ENCODE measurements at regions not wholly inside any gene's neighbourhood (a gene's known extent, or its start where the extent isn't known, plus 50 kb on each side); places are given as distances from the start of the nearest gene placed in this dataset.
"Not testable (repeated sequence)": the region's sequence is repeated elsewhere in the genome, so short reads cannot be mapped to it uniquely, and the experiment has no call there.

DNA sequence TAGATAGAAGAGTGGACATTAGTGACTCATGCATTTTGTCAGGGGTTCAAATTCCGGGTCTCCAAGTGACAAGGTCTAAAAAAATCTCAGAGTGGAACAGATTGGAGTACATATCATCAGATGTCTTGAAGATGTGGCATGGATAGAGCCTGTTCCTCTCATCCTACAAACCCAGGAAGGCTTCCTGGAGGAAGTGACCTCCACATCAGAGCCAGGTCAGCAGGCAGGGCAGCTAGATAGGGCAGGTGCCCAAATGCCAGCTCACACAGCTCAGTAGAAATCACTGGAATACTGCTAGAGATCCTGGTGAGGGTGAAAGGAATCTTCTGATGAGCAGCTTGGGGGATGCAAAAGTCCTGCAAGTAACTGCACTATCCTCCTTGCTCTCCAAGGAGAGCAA lies 196.6 kb upstream of the SDK2 start:
- H3K27ac ChIP-seq (ENCODE audit: low read depth, low read length), result no peak overlapping the region

DNA sequence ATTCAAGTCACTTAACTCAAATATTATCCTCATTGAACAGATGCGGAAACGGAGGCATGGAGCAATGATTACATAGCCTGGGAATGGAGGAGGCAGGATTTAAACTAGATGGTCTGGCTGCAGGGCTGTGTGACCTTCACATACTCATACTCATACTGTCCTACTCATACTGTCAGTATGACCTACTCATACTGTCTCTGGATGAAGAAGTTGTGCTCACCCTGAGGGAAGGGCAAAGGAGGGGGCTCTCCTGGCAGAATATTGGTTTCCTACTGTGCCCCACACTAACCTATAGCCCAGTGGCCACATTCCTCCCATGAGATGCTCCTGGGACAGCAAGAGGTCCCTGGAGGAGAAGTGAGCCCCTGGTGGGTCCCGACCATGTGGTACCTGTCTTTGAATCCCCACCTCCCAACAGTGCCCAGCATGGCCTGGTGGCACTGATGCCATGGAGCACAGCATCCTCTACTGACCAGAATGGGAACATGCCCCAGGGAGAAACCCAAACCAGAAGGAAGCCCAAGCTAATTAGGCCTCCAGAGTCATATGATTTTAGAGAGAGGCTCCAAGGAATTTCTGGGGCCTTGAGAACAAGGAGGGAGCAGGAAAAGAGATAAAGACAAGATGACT lies 197.3 kb upstream of the SDK2 start:
- H3K27me3 ChIP-seq (ENCODE audit: control insufficient read depth in 5 of 5, insufficient read depth in 4 of 5, low read length in 5 of 5), result peaks cover 0 to 18% (median 15%) of the 10 kb centered on the region in 5 donors
- no peak overlapping the region for H3K27ac ChIP-seq (ENCODE audit: low read depth, low read length)
- H3K9me3 ChIP-seq (ENCODE audit: control insufficient read depth in 5 of 5, low read length in 5 of 5), result no peaks in the 10 kb centered on the region

More for the DNA sequence above, 196.6 kb upstream of the SDK2 start:
- Histone ChIP-seq H3K9ac (ENCODE audit: low read length in 5 of 5) (no peak overlapping the region), H3K4me3 (ENCODE audit: low read depth in 1 of 5, low read length in 5 of 5) (no peak overlapping the region), H3K4me1 (ENCODE audit: control insufficient read depth in 5 of 5, insufficient read depth in 5 of 5, low read length in 5 of 5) (no peaks in the 10 kb centered on the region), H3K27me3 (ENCODE audit: control insufficient read depth in 5 of 5, insufficient read depth in 4 of 5, low read length in 5 of 5) (peaks cover 6 to 23% (median 21%) of the 10 kb centered on the region in 5 donors), H3K9me3 (ENCODE audit: control insufficient read depth in 5 of 5, low read length in 5 of 5) (no peaks in the 10 kb centered on the region), H3K36me3 (ENCODE audit: control insufficient read depth in 5 of 5, insufficient read depth in 5 of 5, low read length in 5 of 5) (no peaks in the 10 kb centered on the region)

DNA sequence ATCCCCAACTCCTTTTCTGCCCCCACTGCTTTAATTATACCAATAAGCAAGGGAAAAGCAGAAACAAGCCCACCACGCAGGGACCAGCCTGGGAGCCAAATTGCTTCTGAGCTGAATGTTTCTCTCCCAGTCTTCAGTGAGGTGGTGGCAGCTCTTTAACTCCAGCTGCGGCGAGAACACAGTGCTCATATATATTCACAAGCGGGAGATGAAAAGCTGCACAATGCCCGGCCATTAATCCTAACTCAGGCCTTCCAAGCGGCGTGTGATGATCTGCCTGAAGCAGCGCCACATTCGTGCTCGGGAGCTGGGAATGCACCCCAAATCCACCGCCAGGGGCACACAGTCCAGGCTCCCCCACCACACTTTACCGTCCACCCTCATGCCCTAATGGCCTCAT lies 203.7 kb upstream of the SDK2 start:
- Histone ChIP-seq H3K4me3 (ENCODE audit: low read depth in 1 of 5, low read length in 5 of 5) (no peak overlapping the region), H3K4me1 (ENCODE audit: control insufficient read depth in 5 of 5, insufficient read depth in 5 of 5, low read length in 5 of 5) (no peaks in the 10 kb centered on the region), H3K27me3 (ENCODE audit: control insufficient read depth in 5 of 5, insufficient read depth in 4 of 5, low read length in 5 of 5) (peaks cover 0 to 13% (median 4%) of the 10 kb centered on the region in 5 donors), H3K36me3 (ENCODE audit: control insufficient read depth in 5 of 5, insufficient read depth in 5 of 5, low read length in 5 of 5) (no peaks in the 10 kb centered on the region), H3K9me3 (ENCODE audit: control insufficient read depth in 5 of 5, low read length in 5 of 5) (no peaks in the 10 kb centered on the region), H3K9ac (ENCODE audit: low read length in 5 of 5) (no peak overlapping the region), H3K27ac (ENCODE audit: low read depth, low read length) (no peak overlapping the region)

More for the DNA sequence above, 197.3 kb upstream of the SDK2 start:
- no peak overlapping the region for H3K9ac ChIP-seq (ENCODE audit: low read length in 5 of 5)
- no peaks in the 10 kb centered on the region for H3K4me1 ChIP-seq (ENCODE audit: control insufficient read depth in 5 of 5, insufficient read depth in 5 of 5, low read length in 5 of 5)
- H3K36me3 ChIP-seq (ENCODE audit: control insufficient read depth in 5 of 5, insufficient read depth in 5 of 5, low read length in 5 of 5), result no peaks in the 10 kb centered on the region
- no peak overlapping the region for H3K4me3 ChIP-seq (ENCODE audit: low read depth in 1 of 5, low read length in 5 of 5)

DNA sequence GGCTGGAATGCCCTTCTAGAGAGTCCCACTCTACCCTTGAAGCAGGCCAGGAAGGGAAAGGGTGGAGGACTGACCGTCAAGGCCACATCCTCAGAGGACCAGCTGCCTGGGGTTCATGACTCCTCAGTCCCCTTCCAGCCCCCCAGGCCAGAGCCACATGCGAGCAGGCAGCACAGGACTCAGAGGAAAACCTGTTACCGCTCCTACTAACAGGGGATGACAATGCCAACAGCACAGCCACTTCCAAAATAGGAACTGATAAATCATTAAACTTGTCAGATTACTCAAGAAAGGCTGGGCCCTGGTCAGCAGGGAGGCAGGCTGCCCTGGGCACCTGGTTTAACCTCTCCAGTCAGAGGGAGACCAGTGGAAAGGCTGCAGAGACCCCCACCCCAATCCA lies 206.2 kb upstream of the SDK2 start:
- Histone ChIP-seq H3K4me1 (ENCODE audit: control insufficient read depth in 5 of 5, insufficient read depth in 5 of 5, low read length in 5 of 5) (no peaks in the 10 kb centered on the region), H3K4me3 (ENCODE audit: low read depth in 1 of 5, low read length in 5 of 5) (no peak overlapping the region), H3K27ac (ENCODE audit: low read depth, low read length) (no peak overlapping the region), H3K9me3 (ENCODE audit: control insufficient read depth in 5 of 5, low read length in 5 of 5) (peaks cover 0 to 17% (median 8%) of the 10 kb centered on the region in 5 donors), H3K36me3 (ENCODE audit: control insufficient read depth in 5 of 5, insufficient read depth in 5 of 5, low read length in 5 of 5) (no peaks in the 10 kb centered on the region), H3K9ac (ENCODE audit: low read length in 5 of 5) (no peak overlapping the region), H3K27me3 (ENCODE audit: control insufficient read depth in 5 of 5, insufficient read depth in 4 of 5, low read length in 5 of 5) (peaks cover 0 to 6% (median 0%) of the 10 kb centered on the region in 5 donors)

DNA sequence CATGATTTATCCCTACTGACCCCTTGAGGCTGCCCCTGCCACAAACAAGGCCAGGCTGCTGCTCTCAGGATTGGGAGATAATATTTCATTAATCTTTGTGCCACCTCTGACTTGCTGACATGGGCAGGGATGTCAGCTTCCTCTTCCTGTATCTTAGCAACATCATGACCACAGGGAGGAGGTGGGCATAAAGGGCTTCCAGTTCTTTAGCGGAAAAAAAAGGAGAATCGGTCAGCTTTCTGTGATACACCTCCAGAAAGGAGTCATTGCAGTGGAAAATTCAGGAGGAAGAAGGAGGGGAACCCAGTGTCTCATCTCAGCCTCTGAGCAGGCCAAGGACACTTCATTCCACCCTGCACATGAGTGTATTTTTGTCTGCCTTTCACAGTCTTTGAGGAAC lies 206.8 kb upstream of the SDK2 start:
- Histone ChIP-seq H3K9me3 (ENCODE audit: control insufficient read depth in 5 of 5, low read length in 5 of 5) (peaks cover 0 to 20% (median 10%) of the 10 kb centered on the region in 5 donors), H3K27ac (ENCODE audit: low read depth, low read length) (no peak overlapping the region), H3K4me3 (ENCODE audit: low read depth in 1 of 5, low read length in 5 of 5) (no peak overlapping the region)

DNA sequence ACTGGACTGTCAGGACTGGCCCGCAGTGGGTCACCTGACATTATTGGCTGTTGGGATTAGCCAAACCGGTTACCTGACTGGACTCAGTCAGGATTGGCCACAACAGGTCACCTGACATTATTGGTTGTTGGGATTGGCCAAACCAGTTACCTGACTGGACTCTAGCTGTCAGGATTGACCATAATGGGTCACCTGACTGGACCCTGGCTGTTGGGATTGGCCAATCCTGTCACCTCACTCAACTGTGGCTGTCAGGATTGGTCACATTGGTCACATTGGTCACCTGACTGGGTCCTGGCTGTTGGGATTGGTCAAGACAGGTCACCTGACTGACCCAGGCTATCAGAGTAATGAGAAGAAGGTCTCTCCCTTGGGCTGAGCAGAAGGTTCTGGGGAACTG lies 207.7 kb upstream of the SDK2 start:
- peaks cover 0 to 8% (median under 1%) of the 10 kb centered on the region in 5 donors for H3K27me3 ChIP-seq (ENCODE audit: control insufficient read depth in 5 of 5, insufficient read depth in 4 of 5, low read length in 5 of 5)
- H3K9me3 ChIP-seq (ENCODE audit: control insufficient read depth in 5 of 5, low read length in 5 of 5), result peaks cover 0 to 20% (median 10%) of the 10 kb centered on the region in 5 donors
- H3K4me1 ChIP-seq (ENCODE audit: control insufficient read depth in 5 of 5, insufficient read depth in 5 of 5, low read length in 5 of 5), result peaks cover 0 to 2% (median 0%) of the 10 kb centered on the region in 5 donors
- H3K4me3 ChIP-seq (ENCODE audit: low read depth in 1 of 5, low read length in 5 of 5), result no peak overlapping the region
- no peak overlapping the region for H3K27ac ChIP-seq (ENCODE audit: low read depth, low read length)
- no peaks in the 10 kb centered on the region for H3K36me3 ChIP-seq (ENCODE audit: control insufficient read depth in 5 of 5, insufficient read depth in 5 of 5, low read length in 5 of 5)
- no peak overlapping the region for H3K9ac ChIP-seq (ENCODE audit: low read length in 5 of 5)

More for the DNA sequence above, 206.8 kb upstream of the SDK2 start:
- peaks cover 0 to 6% (median 0%) of the 10 kb centered on the region in 5 donors for H3K27me3 ChIP-seq (ENCODE audit: control insufficient read depth in 5 of 5, insufficient read depth in 4 of 5, low read length in 5 of 5)
- H3K9ac ChIP-seq (ENCODE audit: low read length in 5 of 5), result no peak overlapping the region
- H3K36me3 ChIP-seq (ENCODE audit: control insufficient read depth in 5 of 5, insufficient read depth in 5 of 5, low read length in 5 of 5), result no peaks in the 10 kb centered on the region
- H3K4me1 ChIP-seq (ENCODE audit: control insufficient read depth in 5 of 5, insufficient read depth in 5 of 5, low read length in 5 of 5), result peaks cover 0 to 2% (median 0%) of the 10 kb centered on the region in 5 donors

DNA sequence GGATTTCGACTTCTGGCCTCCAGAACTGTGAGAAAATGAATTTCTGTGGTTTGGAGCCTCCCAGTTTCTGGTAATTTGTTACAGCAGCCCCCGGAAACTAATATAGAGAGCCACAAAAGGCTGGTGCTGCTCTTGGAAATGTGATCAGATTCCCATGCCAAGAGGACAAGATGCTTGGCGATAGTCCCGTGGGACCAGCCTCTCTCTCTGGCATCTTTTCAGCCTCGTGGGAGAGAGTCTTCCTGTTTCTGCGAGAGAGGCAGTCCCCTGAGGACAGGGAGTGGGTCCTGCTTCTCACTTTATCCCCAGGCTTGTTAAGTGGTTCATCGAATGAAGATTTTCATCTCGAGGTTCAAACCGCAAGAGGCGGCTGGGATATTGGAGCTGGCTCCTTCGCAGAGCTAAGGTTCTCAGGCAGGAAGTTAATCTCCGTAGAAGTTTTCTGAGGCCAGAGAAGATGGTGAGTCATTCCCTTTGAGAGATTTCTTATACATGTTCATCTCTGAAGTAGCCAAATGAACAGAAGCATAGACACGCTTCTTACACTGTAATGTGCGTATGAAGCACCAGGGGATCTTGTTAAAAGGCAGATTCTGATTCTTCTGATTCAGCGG lies 211.6 kb upstream of the SDK2 start:
- H3K9me3 ChIP-seq (ENCODE audit: control insufficient read depth in 5 of 5, low read length in 5 of 5), result peaks cover 0 to 20% (median 10%) of the 10 kb centered on the region in 5 donors
- H3K27me3 ChIP-seq (ENCODE audit: control insufficient read depth in 5 of 5, insufficient read depth in 4 of 5, low read length in 5 of 5), result peaks cover 5 to 11% (median 7%) of the 10 kb centered on the region in 5 donors
- no peaks in the 10 kb centered on the region for H3K36me3 ChIP-seq (ENCODE audit: control insufficient read depth in 5 of 5, insufficient read depth in 5 of 5, low read length in 5 of 5)
- no peak overlapping the region for H3K27ac ChIP-seq (ENCODE audit: low read depth, low read length)
- peaks cover 0 to 2% (median 0%) of the 10 kb centered on the region in 5 donors for H3K4me1 ChIP-seq (ENCODE audit: control insufficient read depth in 5 of 5, insufficient read depth in 5 of 5, low read length in 5 of 5)
- no peak overlapping the region for H3K9ac ChIP-seq (ENCODE audit: low read length in 5 of 5)
- no peak overlapping the region for H3K4me3 ChIP-seq (ENCODE audit: low read depth in 1 of 5, low read length in 5 of 5)

DNA sequence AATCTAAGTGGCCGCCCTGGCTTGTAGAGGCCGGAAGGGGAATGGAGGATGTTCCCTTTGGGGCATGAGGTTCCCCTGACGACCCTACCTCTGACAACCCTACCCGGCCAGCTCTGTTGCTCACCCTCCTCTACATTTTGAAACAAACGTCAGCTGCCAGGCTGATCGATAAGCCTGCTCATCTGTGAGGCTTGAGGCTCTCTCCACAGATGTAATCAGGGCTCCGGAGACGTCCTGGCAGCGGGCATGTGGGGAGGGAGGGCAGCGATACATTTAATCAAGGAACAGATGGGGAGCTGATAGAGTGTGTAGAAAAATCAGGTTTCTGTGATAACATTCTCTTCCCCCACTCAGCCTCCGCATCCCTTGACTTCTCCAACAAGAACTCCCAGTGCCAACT lies 212.3 kb upstream of the SDK2 start:
- peaks cover 0 to 20% (median 10%) of the 10 kb centered on the region in 5 donors for H3K9me3 ChIP-seq (ENCODE audit: control insufficient read depth in 5 of 5, low read length in 5 of 5)
- peaks cover 0 to 2% (median 0%) of the 10 kb centered on the region in 5 donors for H3K4me1 ChIP-seq (ENCODE audit: control insufficient read depth in 5 of 5, insufficient read depth in 5 of 5, low read length in 5 of 5)
- peaks cover 5 to 11% (median 7%) of the 10 kb centered on the region in 5 donors for H3K27me3 ChIP-seq (ENCODE audit: control insufficient read depth in 5 of 5, insufficient read depth in 4 of 5, low read length in 5 of 5)
- H3K36me3 ChIP-seq (ENCODE audit: control insufficient read depth in 5 of 5, insufficient read depth in 5 of 5, low read length in 5 of 5), result no peaks in the 10 kb centered on the region
- no peak overlapping the region for H3K4me3 ChIP-seq (ENCODE audit: low read depth in 1 of 5, low read length in 5 of 5)
- no peak overlapping the region for H3K27ac ChIP-seq (ENCODE audit: low read depth, low read length)
- H3K9ac ChIP-seq (ENCODE audit: low read length in 5 of 5), result no peak overlapping the region

DNA sequence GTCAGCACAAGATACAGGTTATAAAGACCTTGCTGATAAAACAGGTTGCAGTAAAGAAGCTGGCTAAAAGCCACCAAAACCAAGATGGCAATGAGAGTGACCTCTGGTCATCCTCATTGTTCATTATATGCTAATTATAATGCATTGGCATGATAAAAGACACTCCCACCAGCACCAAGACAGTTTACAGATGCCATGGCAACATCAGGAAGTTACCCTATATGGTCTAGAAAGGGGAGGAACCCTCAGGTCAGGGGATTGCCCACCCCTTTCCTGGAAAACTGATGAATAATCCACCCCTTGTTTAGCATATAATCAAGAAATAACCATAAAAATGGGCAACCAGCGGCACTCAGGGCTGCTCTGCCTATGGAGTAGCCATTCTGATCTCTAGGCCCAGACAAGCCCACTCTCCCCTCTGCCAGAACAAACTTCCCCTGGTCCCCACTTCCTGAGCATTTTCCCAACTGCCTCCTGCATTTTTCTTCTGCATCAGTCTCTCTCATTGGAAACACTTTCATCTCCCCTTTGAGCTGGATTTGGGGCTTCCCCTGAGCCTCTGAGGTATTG lies 215.3 kb upstream of the SDK2 start:
- H3K36me3 ChIP-seq (ENCODE audit: control insufficient read depth in 5 of 5, insufficient read depth in 5 of 5, low read length in 5 of 5); H3K9ac ChIP-seq (ENCODE audit: low read length in 5 of 5); H3K4me3 ChIP-seq (ENCODE audit: low read depth in 1 of 5, low read length in 5 of 5); H3K4me1 ChIP-seq (ENCODE audit: control insufficient read depth in 5 of 5, insufficient read depth in 5 of 5, low read length in 5 of 5); H3K27ac ChIP-seq (ENCODE audit: low read depth, low read length): not testable (repeated sequence)
- H3K27me3 ChIP-seq (ENCODE audit: control insufficient read depth in 5 of 5, insufficient read depth in 4 of 5, low read length in 5 of 5), result peaks cover 5 to 11% (median 7%) of the 10 kb centered on the region in 5 donors
- H3K9me3 ChIP-seq (ENCODE audit: control insufficient read depth in 5 of 5, low read length in 5 of 5), result peaks cover 0 to 10% (median 6%) of the 10 kb centered on the region in 5 donors

DNA sequence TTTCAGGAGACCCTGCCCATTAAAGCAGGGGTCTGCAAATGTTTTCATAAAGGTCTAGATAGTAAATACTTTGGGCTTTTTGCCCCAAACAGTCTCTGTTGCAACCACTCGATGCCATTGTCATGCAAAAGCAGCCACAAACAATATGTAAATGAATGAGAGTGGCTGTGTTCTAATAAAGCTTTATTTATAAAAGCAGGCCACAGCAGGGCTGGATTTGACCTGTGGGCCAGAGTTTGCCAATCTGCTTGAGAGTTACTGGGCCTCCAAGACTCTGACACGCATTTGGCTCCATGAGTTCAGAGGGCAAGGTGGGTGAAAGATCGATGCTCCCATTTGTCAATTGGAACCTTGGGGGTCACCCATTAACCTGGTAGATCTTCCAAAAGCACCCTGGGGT lies 217.3 kb upstream of the SDK2 start:
- Histone ChIP-seq H3K27ac (ENCODE audit: low read depth, low read length) (no peak overlapping the region), H3K9me3 (ENCODE audit: control insufficient read depth in 5 of 5, low read length in 5 of 5) (no peaks in the 10 kb centered on the region)

More for the DNA sequence above, 217.3 kb upstream of the SDK2 start:
- Histone ChIP-seq H3K36me3 (ENCODE audit: control insufficient read depth in 5 of 5, insufficient read depth in 5 of 5, low read length in 5 of 5) (no peaks in the 10 kb centered on the region), H3K9ac (ENCODE audit: low read length in 5 of 5) (no peak overlapping the region), H3K27me3 (ENCODE audit: control insufficient read depth in 5 of 5, insufficient read depth in 4 of 5, low read length in 5 of 5) (peaks cover 5 to 11% (median 6%) of the 10 kb centered on the region in 5 donors), H3K4me3 (ENCODE audit: low read depth in 1 of 5, low read length in 5 of 5) (no peak overlapping the region), H3K4me1 (ENCODE audit: control insufficient read depth in 5 of 5, insufficient read depth in 5 of 5, low read length in 5 of 5) (no peaks in the 10 kb centered on the region)

All from subcutaneous abdominal adipose tissue (tissue), 5 donors.